Colonic mucosa (tissue), 4 donors: ENCODE measurements at regions not wholly inside any gene's neighbourhood (a gene's known extent, or its start where the extent isn't known, plus 50 kb on each side); places are given as distances from the start of the nearest gene placed in this dataset.
"Not testable (repeated sequence)": the region's sequence is repeated elsewhere in the genome, so short reads cannot be mapped to it uniquely, and the experiment has no call there.

Source experiments
- DNase-seq: peaks from one replicate; pipeline ENCODE4 v3.0.0-alpha.2; 2020
- H3K27ac ChIP-seq: fragments of 200-600 bp; one replicate; pipeline ENCODE4 v1.8.0; 2021
- H3K27me3 ChIP-seq: fragments of 200-600 bp; one replicate; pipeline ENCODE4 v1.8.0; 2021
- H3K36me3 ChIP-seq: fragments of 200-600 bp; one replicate; pipeline ENCODE4 v1.8.0; 2021
- H3K4me1 ChIP-seq: fragments of 200-600 bp; one replicate; pipeline ENCODE4 v1.8.0; 2021; ENCODE audit warnings: mild to moderate bottlenecking
- H3K4me3 ChIP-seq: fragments of 200-600 bp; one replicate; pipeline ENCODE4 v1.8.0; 2021
- H3K9ac ChIP-seq, 2 donors: one replicate each; pipeline ENCODE4 v1.7.0; 2013; ENCODE audit warnings: control low read depth in 2 of 2, low read depth in 2 of 2, low read length in 2 of 2
- H3K9me3 ChIP-seq: fragments of 200-600 bp; one replicate; pipeline ENCODE4 v1.8.0; 2021
- intact Hi-C: fragments of 100-400 bp; cut with DNase I; formaldehyde crosslinking; loops from one replicate; pipeline ENCODE4 v1.14.1; 2022
- TF ChIP-seq, protein P1 (sequence below): fragments of 200-600 bp; IDR thresholded peaks from one replicate; pipeline ENCODE4 v1.8.0; 2022; ENCODE audit warnings: antibody characterized with exemption, mild to moderate bottlenecking
- donor health status: healthy.
- donor health status: DM: no; HTN: no; CAD: no.
- donor health status: DM: no; HTN: no; CAD: no.

DNA sequence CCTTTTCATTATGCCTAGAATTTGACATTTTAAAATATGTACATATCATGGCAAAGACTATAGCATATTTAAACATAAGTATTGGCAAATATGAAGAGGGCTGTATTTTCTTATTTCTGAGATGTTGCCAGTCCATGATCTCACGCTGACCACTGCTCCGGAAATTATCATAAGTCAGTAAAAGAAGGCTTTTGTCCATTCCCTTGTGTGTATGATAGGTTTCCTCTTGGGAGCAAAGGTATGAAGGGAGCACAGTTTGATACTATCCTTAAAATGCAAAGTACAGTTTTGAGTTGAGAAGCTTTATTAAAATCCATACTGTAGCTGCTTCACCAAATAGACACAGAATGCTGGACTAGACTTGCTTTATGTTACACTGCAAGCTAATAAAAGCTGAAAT lies 52.6 kb upstream of the AGA start:
- H3K4me1 ChIP-seq = no peaks in the 10 kb centered on the region
- DNase-seq = no peak
- no peak overlapping the region for H3K4me3 ChIP-seq
- H3K27ac ChIP-seq = no peak overlapping the region
- no peaks in the 10 kb centered on the region for H3K9me3 ChIP-seq
- TF ChIP-seq, protein P1, sequence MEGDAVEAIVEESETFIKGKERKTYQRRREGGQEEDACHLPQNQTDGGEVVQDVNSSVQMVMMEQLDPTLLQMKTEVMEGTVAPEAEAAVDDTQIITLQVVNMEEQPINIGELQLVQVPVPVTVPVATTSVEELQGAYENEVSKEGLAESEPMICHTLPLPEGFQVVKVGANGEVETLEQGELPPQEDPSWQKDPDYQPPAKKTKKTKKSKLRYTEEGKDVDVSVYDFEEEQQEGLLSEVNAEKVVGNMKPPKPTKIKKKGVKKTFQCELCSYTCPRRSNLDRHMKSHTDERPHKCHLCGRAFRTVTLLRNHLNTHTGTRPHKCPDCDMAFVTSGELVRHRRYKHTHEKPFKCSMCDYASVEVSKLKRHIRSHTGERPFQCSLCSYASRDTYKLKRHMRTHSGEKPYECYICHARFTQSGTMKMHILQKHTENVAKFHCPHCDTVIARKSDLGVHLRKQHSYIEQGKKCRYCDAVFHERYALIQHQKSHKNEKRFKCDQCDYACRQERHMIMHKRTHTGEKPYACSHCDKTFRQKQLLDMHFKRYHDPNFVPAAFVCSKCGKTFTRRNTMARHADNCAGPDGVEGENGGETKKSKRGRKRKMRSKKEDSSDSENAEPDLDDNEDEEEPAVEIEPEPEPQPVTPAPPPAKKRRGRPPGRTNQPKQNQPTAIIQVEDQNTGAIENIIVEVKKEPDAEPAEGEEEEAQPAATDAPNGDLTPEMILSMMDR = no peak
- no peaks in the 10 kb centered on the region for H3K27me3 ChIP-seq
- H3K9ac ChIP-seq = no peak overlapping the region
- intact Hi-C loops = no loop called here
- H3K36me3 ChIP-seq = no peaks in the 10 kb centered on the region

DNA sequence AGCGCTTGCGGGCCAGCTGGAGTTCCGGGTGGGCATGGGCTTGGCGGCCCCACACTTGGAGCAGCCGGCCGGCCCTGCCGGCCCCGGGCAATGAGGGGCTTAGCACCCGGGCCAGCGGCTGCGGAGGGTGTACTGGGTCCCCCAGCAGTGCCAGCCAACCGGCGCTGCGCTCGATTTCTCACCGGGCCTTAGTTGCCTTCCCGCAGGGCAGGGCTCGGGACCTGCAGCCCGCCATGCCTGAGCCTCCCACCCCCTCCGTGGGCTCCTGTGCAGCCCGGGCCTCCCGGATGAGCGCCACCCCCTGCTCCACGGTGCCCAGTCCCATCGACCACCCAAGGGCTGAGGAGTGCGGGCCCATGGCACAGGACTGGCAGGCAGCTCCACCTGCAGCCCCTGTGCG lies 53.4 kb upstream of the AGA start:
- H3K36me3 ChIP-seq, H3K27ac ChIP-seq, H3K9me3 ChIP-seq, H3K9ac ChIP-seq, intact Hi-C loops, H3K27me3 ChIP-seq, H3K4me3 ChIP-seq, DNase-seq, H3K4me1 ChIP-seq: not testable (repeated sequence)

DNA sequence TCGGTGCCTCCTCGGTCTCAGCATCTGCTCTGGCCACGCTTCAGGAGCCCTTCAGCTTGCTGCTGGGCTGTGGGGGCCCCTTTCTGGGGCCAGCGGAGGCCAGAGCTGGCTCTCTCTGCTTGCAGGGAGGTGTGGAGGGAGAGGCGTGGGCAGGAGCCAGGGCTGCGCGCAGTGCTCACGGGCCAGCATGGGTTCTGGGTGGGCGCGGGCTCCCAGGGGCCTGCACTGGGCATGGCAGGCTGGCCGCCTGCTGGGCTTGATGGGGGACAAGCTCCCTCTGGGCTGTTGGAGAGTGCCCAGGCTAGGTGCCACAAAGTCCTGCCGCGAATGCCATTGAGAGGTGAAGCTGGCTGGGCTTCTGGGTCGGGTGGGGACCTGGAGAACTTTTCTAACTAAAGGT lies 57.3 kb upstream of the AGA start:
- Histone ChIP-seq H3K36me3 (no peaks in the 10 kb centered on the region), H3K4me3 (no peak overlapping the region), H3K4me1 (no peaks in the 10 kb centered on the region), H3K27me3 (no peaks in the 10 kb centered on the region), H3K27ac (no peak overlapping the region), H3K9me3 (no peaks in the 10 kb centered on the region), H3K9ac (no peak overlapping the region)
- no peak for DNase-seq
- intact Hi-C loops = no loop called here
- TF ChIP-seq, protein P1 = no peak

DNA sequence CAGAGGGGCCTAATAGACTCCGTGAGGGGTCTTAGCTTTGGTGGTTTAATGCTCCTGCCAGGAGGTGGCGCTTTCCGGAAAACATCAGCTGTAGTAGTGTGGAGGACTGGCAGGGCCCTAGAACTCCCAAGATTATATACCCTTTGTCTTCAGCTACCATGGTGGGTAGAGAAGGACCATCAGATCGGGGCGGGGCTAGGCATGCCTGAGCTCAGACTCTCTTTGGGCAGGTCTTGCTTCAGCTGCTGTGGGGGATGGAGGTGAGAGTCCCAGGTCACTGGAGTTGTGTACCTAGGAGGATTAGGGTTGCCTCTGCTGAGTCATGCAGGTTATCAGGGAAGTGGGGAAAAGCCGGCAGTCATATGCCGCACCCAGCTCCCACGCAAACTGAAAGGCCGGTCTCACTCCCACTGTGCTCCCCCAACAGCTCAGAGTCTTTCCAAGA lies 63.0 kb upstream of the AGA start:
- DNase-seq = no peak
- Histone ChIP-seq H3K4me1 (no peaks in the 10 kb centered on the region), H3K36me3 (no peaks in the 10 kb centered on the region), H3K4me3 (no peak overlapping the region), H3K27me3 (no peaks in the 10 kb centered on the region), H3K27ac (no peak overlapping the region), H3K9me3 (no peaks in the 10 kb centered on the region), H3K9ac (no peak overlapping the region)
- intact Hi-C loops = no loop called here
- TF ChIP-seq, protein P1 = no peak

DNA sequence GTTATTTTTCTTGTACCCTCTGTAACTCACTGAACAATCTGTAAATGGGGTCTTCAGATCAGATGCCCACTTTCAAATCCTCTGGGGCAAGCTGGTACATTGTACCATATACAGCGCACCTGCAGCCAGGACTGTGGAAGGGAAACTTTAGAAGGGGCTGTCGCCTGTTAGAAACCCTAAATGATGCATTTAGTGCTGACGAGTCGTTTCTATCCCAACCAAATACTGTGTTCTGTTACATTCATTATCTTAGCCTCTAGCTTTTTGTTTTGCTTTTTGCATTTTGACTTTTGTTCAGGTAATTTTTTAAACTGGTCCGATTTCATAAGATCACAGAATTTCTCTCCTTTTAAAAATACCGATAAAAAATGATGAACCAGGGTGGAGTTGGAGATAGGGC lies 66.4 kb upstream of the AGA start:
- no peaks in the 10 kb centered on the region for H3K4me1 ChIP-seq

DNA sequence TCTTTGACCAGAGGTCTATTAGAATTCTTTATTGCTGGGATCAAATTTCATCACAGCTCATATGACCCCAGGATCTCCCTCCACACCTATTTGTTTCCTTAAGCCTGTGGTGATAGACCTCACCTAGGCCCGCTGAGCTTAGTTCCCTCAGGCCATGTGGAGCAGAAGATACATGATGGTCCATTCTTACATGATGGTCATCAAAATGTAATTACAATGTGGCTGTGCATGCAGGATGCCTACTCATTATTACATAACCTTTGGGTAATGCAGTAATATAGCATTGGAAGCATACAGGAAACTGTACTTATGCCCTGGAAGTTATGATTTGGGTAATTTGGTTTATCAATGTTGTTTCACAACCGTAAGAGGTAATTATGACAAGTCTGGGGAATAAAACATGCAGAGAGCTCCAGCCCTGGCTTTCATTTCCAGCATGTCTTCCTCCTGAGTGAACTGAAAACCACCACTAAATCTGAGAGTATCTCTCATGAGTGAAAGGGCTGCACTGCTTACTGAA lies 67.0 kb upstream of the AGA start:
- peak overlapping the region in 1 of 2 donors; percentile 5 for H3K9ac ChIP-seq
- no peak for DNase-seq
- intact Hi-C loops = no loop called here
- no peaks in the 10 kb centered on the region for H3K36me3 ChIP-seq
- H3K4me1 ChIP-seq = no peaks in the 10 kb centered on the region
- TF ChIP-seq, protein P1 = no peak
- no peaks in the 10 kb centered on the region for H3K9me3 ChIP-seq
- no peak overlapping the region for H3K4me3 ChIP-seq
- no peaks in the 10 kb centered on the region for H3K27me3 ChIP-seq
- H3K27ac ChIP-seq = no peak overlapping the region

More for the DNA sequence above, 66.4 kb upstream of the AGA start:
- H3K27ac ChIP-seq = no peak overlapping the region
- H3K9ac ChIP-seq = no peak overlapping the region
- H3K9me3 ChIP-seq = no peaks in the 10 kb centered on the region
- TF ChIP-seq, protein P1 = no peak
- no peak overlapping the region for H3K4me3 ChIP-seq
- intact Hi-C loops = no loop called here
- no peaks in the 10 kb centered on the region for H3K27me3 ChIP-seq
- H3K36me3 ChIP-seq = no peaks in the 10 kb centered on the region
- no peak for DNase-seq
